HG03575 (cell line): ENCODE measurements at regions not wholly inside any gene's neighbourhood (a gene's known extent, or its start where the extent isn't known, plus 50 kb on each side); places are given as distances from the start of the nearest gene placed in this dataset.

Experiments
- ATAC-seq: cut with Tn5 transposase; IDR thresholded peaks from one replicate; pipeline ENCODE4 v1.9.1; 2021; ENCODE audit not compliant: unreplicated experiment, insufficient number of reproducible peaks, low FRiP score; ENCODE audit errors: extremely low read depth

DNA sequence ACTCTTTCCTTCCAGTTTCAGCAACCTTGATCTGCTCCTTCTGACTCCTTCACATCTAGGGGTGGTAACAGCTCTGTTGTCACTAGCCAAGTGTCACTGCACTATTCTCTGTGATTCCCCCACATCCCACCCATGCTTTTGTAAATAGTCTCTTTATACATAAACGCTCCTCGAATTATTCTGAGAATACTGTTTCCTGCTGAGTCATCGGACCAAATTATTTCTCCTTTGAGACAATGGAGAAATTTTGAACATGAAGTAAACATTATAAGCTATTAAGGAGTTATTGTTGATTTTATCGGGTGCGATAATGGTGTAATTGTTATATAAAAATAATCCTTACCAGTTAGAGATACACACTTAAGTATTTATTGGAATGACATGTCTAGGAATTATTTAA, 245.1 kb upstream of the RPS6KA3 start:
- no peak for ATAC-seq

DNA sequence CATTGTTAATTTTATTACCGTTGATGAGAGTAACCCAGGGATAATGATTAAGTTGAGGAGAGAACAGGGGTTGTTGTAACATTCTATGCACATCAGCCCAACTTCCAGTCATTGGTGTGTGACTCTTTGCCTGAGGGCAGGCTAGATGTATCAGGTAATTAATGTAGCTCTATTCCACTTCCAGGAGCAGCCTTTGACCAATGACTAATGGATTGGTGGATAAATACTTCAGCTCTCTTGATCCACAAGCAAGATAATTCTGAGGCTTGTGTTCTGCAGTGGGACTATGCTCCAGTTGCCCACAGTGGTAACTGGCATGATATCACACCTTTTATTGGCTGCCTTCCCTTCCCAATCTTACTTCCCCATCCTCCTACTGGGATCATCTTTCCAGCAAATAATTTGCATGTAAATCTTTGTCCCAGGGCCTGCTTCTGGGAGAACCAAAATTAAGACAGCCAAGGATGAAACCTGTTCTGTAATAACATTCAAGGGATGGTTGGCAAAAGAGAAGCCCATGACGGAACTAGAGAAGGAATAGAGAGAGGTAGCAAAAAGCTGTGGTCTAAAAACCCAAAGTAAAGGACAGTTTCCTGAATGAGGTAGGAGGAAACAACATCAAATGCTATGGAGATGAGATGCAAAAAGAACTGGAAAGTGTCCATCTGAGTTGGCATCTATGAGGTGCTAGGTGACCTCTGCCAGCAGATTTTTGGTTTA, 241.4 kb upstream of the RPS6KA3 start:
- no peak for ATAC-seq

DNA sequence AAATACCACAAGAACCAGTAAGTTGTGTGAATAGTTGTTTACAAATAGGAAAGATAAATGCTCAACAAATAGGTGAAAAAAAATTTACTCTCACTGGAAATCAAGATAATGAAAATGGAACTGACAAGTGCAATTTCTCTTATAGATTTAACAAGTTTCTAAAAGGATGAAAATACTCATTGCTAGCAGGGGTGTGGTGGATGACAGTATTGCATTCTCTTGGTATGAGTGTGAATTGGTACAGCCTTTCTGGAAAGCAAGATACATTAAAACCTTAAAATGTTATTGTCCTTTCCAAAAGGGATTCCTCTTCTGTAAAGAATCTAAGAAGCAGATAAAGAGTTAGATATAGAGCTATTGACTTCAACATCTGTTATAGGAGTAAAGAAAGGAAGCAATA, 240.0 kb upstream of the RPS6KA3 start:
- ATAC-seq, result no peak

DNA sequence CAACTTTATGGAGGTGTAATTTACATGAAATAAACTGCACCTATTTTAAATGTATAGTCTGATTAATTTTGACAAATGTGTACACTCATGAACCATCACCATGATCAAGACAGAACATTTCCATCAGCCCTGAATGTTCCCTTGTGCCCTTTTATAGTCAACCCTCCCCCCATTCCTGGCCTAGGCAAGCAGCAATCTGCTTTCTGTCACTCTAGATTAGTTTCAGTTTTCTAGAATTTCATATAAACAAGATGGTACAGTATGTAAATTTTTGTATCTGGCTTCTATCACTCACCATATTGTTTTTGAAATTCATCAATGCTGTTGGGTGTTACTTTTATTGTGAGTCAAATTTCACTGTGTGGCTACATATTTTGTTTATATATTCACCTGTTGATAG, 234.2 kb upstream of the RPS6KA3 start:
- ATAC-seq, result no peak

DNA sequence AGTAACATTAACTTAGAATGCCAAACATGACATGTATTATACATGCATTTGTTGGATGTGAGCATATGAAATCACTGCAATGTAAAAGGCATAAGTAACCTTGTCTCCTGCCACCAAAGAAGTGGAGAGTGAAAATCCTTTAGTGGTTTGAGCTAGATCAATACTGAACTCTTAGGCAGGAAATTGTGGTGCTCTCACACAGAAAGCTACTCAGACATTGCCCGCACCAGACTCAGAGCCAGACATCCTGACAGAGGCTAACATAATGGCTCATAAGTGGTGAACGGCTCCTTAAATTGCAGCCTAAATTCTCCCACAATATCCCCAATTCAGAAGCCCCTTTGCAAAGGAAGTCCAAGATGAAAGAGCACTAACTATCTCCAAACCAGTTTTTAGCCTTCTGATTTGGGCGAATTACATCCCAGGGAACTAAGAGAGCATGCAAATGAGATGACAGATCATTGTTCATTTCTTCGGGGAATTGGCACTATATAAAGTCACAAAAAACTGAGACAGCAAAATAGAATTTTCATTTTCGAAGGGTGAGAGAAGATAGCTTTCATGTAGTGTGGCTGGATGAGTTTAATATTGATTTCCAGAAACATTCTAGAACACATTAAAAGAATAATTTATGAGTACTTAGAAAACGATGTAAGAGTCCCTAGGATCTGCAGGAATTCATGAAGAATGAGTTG, 233.6 kb upstream of the RPS6KA3 start:
- ATAC-seq, result no peak

DNA sequence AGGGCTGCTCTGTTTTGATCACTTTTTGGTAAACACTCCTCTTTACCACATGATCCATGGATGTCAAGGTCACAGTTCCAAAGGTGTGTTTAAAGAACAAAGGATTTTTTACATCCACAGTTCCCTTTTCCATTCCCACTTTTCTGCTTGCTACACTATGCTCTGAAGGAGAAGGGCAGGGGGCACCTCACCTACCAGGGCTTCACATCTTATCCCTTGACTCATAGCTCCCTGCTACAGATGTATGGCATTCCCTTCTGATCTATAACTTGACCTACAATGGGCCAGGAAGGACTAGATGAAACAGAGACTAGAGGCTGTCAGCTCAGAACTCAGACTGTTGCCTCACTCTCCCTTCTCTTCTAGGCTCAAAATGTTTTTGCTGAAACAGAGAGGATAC, 233.1 kb upstream of the RPS6KA3 start:
- ATAC-seq, result no peak

DNA sequence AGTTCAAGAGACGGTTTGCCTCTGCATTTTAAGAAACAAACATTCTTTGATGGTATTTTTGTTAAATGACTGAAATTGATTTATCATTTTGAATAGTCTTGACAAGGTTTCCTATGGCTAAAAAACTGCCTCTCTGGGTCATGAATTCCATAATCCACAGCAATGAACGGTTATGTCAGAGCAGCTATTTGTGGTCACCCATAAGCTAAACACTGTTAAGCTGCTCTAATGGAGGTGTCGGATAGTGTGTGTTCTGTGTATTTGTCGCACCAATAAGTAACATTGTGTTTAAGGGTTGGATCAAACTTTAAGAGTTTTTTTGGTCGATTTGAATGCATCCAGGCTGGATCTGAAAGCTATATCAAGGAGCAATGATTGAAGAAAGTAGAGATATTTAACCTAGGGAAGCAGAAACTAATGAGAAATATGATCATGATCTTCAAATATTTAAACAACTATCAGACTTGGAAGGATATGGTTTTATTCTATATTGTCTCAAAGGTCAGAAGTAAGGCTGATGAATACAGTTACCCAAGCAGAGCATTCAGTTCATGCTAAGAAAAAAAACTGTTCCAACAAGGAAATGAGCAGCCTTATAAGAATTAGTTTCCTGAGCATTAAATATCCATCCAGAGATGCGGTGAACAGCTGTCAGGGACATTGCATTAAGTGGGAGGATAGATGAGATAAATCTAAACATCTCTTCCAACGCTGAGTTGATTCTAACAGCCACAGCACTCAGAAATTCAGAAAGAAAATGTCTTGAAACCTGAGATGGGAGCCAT, 232.3 kb upstream of the RPS6KA3 start:
- ATAC-seq, result no peak

DNA sequence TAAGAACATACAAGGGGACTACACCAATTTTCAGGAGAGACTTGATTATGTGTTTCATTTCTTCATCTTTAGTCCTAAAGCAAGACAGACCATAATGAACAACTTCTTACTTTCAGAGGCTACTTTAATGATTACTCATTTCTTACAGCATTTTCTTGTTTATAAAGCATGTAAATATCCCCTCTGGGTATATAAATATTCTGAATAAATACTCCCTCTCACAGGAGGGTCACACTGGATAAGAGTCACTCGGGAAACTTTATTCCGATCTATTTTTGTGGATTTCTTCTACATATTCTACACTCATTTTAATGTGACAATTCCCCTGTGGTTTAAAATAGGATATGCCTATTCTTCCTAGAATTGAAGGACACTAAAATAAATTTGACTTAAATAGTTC, 228.9 kb upstream of the RPS6KA3 start:
- no peak for ATAC-seq

DNA sequence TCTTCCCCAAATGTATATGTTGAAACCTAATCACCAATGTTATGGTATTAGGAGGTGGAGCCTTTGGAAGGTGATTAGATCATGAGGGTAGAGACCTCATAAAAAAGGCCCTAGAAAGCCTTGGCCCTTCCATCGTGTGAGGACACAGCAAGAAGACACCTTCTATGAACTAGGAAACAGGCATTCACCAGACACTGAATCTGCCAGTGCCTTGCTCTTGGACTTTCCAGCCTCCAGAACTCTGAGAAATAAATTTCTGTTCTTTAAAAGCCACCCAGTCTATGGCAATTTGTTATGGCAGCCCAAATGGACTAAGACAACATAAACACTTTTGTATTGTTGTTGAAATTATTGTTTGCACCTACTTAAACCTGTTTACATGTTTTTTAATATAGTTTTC, 221.8 kb upstream of the RPS6KA3 start:
- ATAC-seq, result no peak

DNA sequence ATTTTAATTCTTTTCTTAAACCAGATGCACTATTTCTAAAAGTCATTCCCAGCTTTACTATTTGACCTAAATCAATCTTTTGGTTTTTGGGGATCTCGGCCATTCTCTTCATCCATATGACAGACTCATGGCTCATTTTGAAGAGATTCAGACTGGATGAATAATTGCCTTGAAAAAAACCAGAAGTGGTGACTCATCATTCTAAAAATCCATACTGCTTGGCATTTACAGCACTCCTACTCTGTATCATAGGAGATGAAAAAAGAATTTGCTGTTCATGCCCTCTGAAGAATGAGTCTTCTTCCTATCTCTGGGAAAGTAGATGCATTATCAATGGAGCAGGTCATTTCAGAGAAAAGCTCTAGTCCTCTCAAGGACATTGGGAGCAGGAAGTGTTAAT, 220.5 kb upstream of the RPS6KA3 start:
- ATAC-seq, result no peak

DNA sequence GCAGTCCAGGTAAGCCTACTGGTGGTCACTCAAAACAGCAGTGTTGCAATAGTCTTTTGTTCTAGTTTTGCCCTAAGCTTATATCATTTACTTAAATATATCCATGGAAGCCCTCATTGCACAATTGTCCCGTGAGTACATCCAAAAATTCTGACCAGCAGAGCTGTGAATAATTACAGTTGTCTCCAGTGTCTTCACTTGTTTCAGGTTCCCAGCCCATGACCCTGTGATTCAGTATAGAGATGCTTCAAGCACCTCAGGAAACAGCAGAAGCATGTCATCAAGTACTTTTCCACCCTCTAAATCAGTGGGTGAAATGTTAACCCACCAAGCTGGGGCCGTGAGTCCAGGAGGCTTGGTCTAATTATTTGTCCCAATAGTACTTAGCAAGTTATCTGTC, 214.9 kb upstream of the RPS6KA3 start:
- no peak for ATAC-seq

DNA sequence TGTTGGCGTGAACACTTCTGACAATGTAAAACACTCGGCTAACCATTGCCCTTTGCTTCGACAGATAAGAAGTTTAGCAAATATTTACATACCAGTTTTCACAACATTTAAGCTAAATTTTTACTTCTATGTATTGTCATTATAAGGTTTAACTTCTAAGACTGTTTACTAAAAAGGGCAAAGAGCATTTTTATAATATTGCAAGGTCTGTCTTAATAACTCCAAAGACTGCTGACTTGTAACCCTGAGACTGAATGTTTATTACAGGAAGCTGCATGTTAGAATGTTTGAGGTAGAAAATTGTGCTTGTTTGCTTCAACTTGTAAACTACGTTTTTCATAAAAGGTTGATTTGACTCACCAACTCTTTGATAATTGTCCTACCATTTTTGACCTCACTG, 213.2 kb upstream of the RPS6KA3 start:
- ATAC-seq, result no peak

DNA sequence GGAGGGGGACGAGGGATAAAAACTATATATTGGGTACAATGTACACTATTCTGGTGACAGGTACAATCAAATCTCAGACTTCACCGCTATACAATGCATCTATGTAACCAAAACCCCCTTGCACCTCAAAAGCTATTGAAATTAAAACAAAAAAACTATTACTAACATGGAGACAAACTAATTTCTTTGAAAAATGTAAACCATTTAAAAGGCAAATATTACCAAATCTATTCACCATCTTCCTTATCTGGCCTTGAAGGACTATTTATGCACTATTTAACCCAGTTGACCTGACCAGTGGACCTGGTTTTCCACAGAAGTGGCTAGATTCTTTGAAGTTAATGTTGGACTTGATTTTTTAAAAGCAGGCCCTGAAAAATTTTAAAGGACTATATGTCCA, 212.3 kb upstream of the RPS6KA3 start:
- no peak for ATAC-seq

DNA sequence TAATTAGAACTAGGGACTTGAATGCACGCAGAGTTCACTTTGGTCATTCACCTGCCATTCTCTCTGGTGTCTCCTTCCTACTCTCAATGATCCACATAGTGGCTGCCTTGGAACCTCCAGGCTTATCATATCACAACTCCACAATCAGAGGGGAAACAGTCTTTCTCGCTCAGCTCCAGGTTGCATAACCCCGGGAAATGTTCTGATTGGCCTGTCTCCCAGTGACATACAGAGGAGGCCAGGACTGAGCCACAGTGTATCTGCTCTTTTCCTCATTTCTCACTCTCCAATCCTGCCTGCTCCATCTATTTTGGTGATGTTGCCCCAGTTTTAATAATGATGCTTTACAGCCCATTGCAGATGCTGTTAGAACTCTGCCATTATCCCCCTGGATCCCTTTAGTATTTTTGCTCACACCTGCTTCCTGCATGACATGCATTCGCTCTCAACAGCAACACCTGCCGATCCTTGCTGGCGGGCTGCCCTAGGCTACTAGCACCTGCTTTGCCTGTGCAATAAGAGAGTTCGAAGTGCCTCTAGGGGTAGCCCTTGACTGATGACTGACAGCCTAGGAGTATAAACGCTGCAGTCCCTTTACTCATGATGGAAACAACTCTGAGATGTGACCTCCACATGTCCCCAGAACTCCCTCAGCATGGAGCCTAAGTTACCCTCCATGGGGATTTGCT, 211.3 kb upstream of the RPS6KA3 start:
- ATAC-seq, result no peak

DNA sequence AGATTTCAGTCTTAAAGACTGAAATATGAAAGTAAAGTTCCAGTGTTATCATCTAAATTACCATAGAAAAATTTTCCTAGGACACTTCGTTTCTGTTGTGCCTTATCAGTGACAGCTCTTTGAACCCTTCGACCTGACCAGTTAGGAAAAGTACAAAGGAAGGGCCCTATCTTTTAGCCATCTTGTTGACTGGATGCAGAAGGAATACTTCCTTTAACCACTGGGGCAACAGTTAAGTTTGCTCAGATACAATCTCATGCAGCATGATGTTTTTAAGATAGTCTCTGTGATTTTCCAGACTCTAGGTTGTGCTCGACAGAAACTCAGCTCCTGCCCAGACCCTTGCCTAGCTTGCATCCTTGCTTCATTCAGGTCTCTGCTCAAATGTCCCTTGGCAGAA, 210.5 kb upstream of the RPS6KA3 start:
- ATAC-seq, result no peak

DNA sequence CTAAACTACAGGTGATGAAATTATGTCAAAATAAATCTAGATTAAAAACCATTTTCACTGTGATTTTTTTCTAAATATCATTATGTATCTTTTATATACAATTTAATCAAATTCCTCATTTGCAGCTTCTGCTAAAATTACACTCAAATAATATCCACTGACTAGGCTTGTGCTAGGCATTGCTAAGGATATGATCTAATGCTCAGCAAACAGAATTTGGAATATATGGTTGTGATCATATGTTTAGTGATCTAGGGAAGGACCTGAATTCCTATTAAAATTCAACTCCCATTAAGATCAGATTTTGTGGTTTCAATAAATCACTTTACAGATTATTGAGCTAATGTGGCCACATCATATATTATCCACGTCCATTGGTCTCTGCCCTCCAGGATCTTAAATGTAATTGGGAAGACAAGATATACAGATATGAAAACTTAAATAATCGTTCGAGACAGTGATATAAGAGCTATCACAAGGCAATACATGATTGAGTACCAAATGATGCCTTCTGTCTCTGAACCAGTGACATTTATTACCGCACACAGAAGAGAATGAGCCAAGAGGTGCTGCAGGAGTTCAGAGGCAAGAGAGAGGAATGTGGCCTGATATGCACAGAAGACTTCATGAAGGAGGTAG, 206.0 kb upstream of the RPS6KA3 start:
- no peak for ATAC-seq

DNA sequence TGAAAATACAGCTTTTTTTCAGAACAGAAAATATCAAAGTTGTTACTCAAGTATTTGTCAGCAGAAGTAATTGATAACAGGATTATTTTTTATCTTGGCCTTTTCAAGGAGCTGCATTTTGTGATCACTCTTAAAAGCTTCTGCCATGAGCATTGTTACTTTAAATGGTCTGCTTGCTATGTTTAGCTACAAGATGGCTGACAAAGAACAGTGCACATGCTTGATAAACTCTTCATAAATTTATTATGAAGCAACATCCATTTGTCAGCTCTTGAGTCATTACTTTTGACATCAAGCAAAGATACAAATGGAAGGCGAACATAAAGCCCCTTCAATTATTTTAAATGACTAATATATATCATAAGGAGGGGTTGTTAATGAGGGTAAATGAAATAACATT, 205.4 kb upstream of the RPS6KA3 start:
- no peak for ATAC-seq

DNA sequence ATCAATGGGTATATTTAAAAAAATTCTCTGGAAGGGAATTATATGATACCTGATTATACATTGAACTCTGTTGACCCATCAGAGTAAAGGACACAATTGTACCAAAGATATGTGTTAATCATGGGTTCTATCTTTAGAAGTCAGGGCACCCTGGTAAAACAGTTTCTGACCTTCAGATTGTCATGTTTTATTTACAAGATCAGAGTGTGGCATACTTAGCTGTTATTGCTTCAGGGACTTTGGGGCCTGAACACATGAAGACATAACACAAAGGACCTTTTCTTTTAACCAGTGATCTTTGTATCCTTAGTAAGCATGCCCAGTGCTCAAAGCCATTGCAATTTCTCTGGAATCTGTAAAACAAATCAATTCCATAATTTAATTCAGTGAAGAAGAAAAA, 204.8 kb upstream of the RPS6KA3 start:
- no peak for ATAC-seq
